HepG2 (cell line): ENCODE measurements at regions not wholly inside any gene's neighbourhood (a gene's known extent, or its start where the extent isn't known, plus 50 kb on each side); places are given as distances from the start of the nearest gene placed in this dataset.
"Not testable (repeated sequence)": the region's sequence is repeated elsewhere in the genome, so short reads cannot be mapped to it uniquely, and the experiment has no call there.

Experiments
- CHD4 ChIP-seq: fragments of 200-600 bp; sonication (generic); IDR thresholded peaks from 2 replicates; pipeline ENCODE4 v1.7.0; 2017; ENCODE audit warnings: mild to moderate bottlenecking, low read length, borderline replicate concordance
- CTCF ChIP-seq: sonication (generic); formaldehyde crosslinking; IDR thresholded peaks from 2 replicates; pipeline ENCODE4 v1.5.0; 2020; ENCODE audit warnings: mild to moderate bottlenecking, missing genetic modification reagents, moderate library complexity
- FOXJ3 ChIP-seq: sonication (generic); formaldehyde crosslinking; IDR thresholded peaks from 2 replicates; pipeline ENCODE4 v1.4.0; 2020; ENCODE audit warnings: missing genetic modification reagents, mild to moderate bottlenecking, borderline replicate concordance
- HNF4G ChIP-seq, 2 experiments: sonication (generic) in 1 of 2; formaldehyde crosslinking in 1 of 2; IDR thresholded peaks; 2 replicates each; pipeline versions ENCODE4 v1.4.0 to v1.6.1; 2011 to 2020; ENCODE audit warnings: borderline replicate concordance in 2 of 2, low read depth in 2 of 2, mild to moderate bottlenecking in 2 of 2, low read length in 1 of 2, missing genetic modification reagents in 1 of 2, moderate library complexity in 1 of 2
- MZF1 ChIP-seq: sonication (generic); formaldehyde crosslinking; IDR thresholded peaks from 2 replicates; pipeline ENCODE4 v1.8.1; 2023; ENCODE audit warnings: mild to moderate bottlenecking, missing genetic modification reagents, borderline replicate concordance
- NFYC ChIP-seq: IDR thresholded peaks from 2 replicates; pipeline ENCODE4 v1.6.1; 2016; ENCODE audit warnings: missing genetic modification reagents, missing compliant biosample characterization
- POLR2A ChIP-seq, 2 experiments: IDR thresholded peaks; 2 replicates each; pipeline ENCODE4 v1.6.1; 2011; ENCODE audit warnings: low read depth in 2 of 2, low read length in 2 of 2, mild to moderate bottlenecking in 1 of 2, moderate library complexity in 1 of 2; ENCODE audit not compliant: insufficient read depth in 1 of 2
- ZBTB21 ChIP-seq: sonication (generic); formaldehyde crosslinking; IDR thresholded peaks from 2 replicates; pipeline ENCODE4 v1.4.0; 2020; ENCODE audit warnings: missing genetic modification reagents
- ZNF232 ChIP-seq: sonication (generic); formaldehyde crosslinking; IDR thresholded peaks from 2 replicates; pipeline ENCODE4 v1.4.0; 2020; ENCODE audit warnings: missing genetic modification reagents, borderline replicate concordance
- ZNF598 ChIP-seq: sonication (generic); formaldehyde crosslinking; IDR thresholded peaks from 2 replicates; pipeline ENCODE4 v1.5.1; 2020; ENCODE audit warnings: mild to moderate bottlenecking, missing genetic modification reagents, borderline replicate concordance
- ZNF781 ChIP-seq: sonication (generic); formaldehyde crosslinking; IDR thresholded peaks from 2 replicates; pipeline ENCODE4 v1.5.1; 2020; ENCODE audit warnings: borderline replicate concordance, mild to moderate bottlenecking, missing genetic modification reagents; ENCODE audit errors: not compliant biosample characterization

- not testable (repeated sequence) for TF ChIP-seq POLR2A (IDR thresholded peaks at IDR 0.05; ENCODE audit: insufficient read depth in 1 of 2, low read depth in 2 of 2, low read length in 2 of 2); CHD4; CTCF; ZNF598 (CRISPR knock-in tag); FOXJ3 (CRISPR knock-in tag); NFYC; ZBTB21 (CRISPR knock-in tag); ZNF781 (CRISPR knock-in tag); ZNF232; MZF1; HNF4G (IDR thresholded peaks at IDR 0.05; ENCODE audit: borderline replicate concordance, low read depth, low read length); HNF4G (CRISPR knock-in tag; IDR thresholded peaks at IDR 0.05; ENCODE audit: borderline replicate concordance, low read depth)
Measured at GRCh38 chr21:5055027-5055754, 5466.2 kb upstream of the TPTE start.
